HG02798 (cell line): ENCODE measurements at regions not wholly inside any gene's neighbourhood (a gene's known extent, or its start where the extent isn't known, plus 50 kb on each side); places are given as distances from the start of the nearest gene placed in this dataset.

ENCODE experiments used
- ATAC-seq: cut with Tn5 transposase; IDR thresholded peaks from one replicate; pipeline ENCODE4 v1.9.1; 2021; ENCODE audit warnings: mild to moderate bottlenecking; ENCODE audit not compliant: unreplicated experiment, poor library complexity

- no peak for ATAC-seq
Observed at GRCh38 chr14:76950055-76951020, 78.2 kb downstream of the IRF2BPL start.

GRCh38 chr14:76948976-76949375 lies 79.5 kb downstream of the IRF2BPL start:
- ATAC-seq, result no peak

- no peak for ATAC-seq
Observed at GRCh38 chr14:76948213-76948947, 80.1 kb downstream of the IRF2BPL start.

GRCh38 chr14:76947838-76948184 lies 80.7 kb downstream of the IRF2BPL start:
- no peak for ATAC-seq

GRCh38 chr14:76947078-76947837 lies 81.2 kb downstream of the IRF2BPL start:
- ATAC-seq, result peak; percentile 85

- no peak for ATAC-seq
Observed at GRCh38 chr14:76946753-76947077, 81.8 kb downstream of the IRF2BPL start.

- no peak for ATAC-seq
Observed at GRCh38 chr14:76943072-76943471, 85.4 kb downstream of the IRF2BPL start.

- ATAC-seq, result no peak
Observed at GRCh38 chr14:76941946-76942805, 86.3 kb downstream of the IRF2BPL start.

GRCh38 chr14:76941544-76941943 lies 87.0 kb downstream of the IRF2BPL start:
- no peak for ATAC-seq

GRCh38 chr14:76940021-76940760 lies 88.3 kb downstream of the IRF2BPL start:
- ATAC-seq, result no peak

GRCh38 chr14:76939015-76939742 lies 89.3 kb downstream of the IRF2BPL start:
- ATAC-seq, result no peak

- ATAC-seq, result no peak
Observed at GRCh38 chr14:76938092-76938500, 90.4 kb downstream of the IRF2BPL start.

- no peak for ATAC-seq
Observed at GRCh38 chr14:76937181-76938091, 91.1 kb downstream of the IRF2BPL start.

GRCh38 chr14:76936483-76936882 lies 92.0 kb downstream of the IRF2BPL start:
- no peak for ATAC-seq

- no peak for ATAC-seq
Observed at GRCh38 chr14:76933515-76933914, 95.0 kb downstream of the IRF2BPL start.

- no peak for ATAC-seq
Observed at GRCh38 chr14:76931631-76932402, 96.7 kb downstream of the IRF2BPL start.

GRCh38 chr14:76930549-76930948 lies 98.0 kb downstream of the IRF2BPL start:
- ATAC-seq, result no peak
